ENCODE measurements at regions not wholly inside any gene's neighbourhood (a gene's known extent, or its start where the extent isn't known, plus 50 kb on each side); places are given as distances from the start of the nearest gene placed in this dataset.

DNA sequence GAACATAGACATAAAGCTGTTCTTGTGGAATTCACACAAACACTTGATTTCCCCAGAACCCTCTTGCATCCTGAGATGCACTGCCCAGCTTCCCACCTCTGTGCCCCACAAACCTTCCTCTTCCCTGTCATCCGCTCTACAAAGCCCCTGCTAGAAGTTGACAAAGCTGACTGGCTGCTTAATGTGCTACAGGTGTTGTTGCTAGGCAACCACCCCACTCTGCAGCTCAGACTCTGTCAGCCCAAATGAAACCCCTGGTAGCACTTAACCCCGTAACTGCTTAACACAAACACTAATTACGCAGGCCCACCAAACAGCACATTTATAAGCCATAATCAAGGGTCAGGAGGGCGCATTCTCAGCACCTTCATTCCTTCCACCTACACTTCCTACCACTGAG is 172.0 kb upstream of the CADM1 start (continued):
- TF ChIP-seq, protein P1, sequence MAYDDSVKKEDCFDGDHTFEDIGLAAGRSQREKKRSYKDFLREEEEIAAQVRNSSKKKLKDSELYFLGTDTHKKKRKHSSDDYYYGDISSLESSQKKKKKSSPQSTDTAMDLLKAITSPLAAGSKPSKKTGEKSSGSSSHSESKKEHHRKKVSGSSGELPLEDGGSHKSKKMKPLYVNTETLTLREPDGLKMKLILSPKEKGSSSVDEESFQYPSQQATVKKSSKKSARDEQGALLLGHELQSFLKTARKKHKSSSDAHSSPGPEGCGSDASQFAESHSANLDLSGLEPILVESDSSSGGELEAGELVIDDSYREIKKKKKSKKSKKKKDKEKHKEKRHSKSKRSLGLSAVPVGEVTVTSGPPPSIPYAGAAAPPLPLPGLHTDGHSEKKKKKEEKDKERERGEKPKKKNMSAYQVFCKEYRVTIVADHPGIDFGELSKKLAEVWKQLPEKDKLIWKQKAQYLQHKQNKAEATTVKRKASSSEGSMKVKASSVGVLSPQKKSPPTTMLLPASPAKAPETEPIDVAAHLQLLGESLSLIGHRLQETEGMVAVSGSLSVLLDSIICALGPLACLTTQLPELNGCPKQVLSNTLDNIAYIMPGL (CRISPR knock-in tag; IDR thresholded peaks at IDR 0.05; ENCODE audit: borderline replicate concordance) = no peak

DNA sequence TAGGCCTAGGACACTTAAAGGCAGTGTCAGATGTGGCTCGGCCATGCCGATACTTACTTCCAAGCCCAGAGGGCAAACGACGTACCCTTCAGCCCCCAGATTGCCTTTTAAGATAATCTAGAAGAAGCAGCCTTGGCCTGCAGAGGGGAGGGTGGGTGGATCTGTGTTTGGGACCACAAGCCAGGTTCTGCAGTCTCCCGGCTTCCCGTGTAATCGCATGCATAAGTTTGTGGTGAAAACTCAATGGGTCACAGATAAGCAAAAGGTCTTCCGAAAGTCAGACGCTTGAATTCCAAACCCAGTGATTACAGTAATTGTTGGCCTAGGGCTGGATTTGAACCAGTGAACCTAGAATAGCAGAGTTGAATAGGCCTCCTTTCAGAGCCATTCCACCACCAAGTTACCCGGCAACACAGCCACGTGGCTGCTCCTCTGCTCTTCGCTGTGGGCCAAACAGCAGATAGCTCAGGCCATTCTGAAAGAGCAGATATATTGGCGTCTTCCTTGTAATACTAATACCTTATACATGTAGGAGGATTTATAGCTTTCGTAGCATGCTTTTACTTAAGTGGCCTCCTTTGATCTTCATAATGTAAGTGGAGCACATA is 170.8 kb upstream of the CADM1 start:
- no peak for TF ChIP-seq EHF (CRISPR knock-in tag; IDR thresholded peaks at IDR 0.05)
- no peak for TF ChIP-seq RCOR1 (IDR thresholded peaks at IDR 0.05; ENCODE audit: low read depth, low read length)
- TF ChIP-seq HOXB13 (CRISPR knock-in tag; IDR thresholded peaks at IDR 0.05; ENCODE audit: low read depth) = no peak
- TF ChIP-seq, protein P2, sequence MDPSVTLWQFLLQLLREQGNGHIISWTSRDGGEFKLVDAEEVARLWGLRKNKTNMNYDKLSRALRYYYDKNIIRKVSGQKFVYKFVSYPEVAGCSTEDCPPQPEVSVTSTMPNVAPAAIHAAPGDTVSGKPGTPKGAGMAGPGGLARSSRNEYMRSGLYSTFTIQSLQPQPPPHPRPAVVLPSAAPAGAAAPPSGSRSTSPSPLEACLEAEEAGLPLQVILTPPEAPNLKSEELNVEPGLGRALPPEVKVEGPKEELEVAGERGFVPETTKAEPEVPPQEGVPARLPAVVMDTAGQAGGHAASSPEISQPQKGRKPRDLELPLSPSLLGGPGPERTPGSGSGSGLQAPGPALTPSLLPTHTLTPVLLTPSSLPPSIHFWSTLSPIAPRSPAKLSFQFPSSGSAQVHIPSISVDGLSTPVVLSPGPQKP (IDR thresholded peaks at IDR 0.05; ENCODE audit: low read depth, low read length) = no peak
- no peak for TF ChIP-seq TP53 (CRISPR knock-in tag; IDR thresholded peaks at IDR 0.05)
- no peak for TF ChIP-seq HOXA7 (CRISPR knock-in tag; IDR thresholded peaks at IDR 0.05)
- TF ChIP-seq, protein P1 (CRISPR knock-in tag; IDR thresholded peaks at IDR 0.05; ENCODE audit: borderline replicate concordance) = no peak
- no peak for TF ChIP-seq ZSCAN20 (CRISPR knock-in tag; IDR thresholded peaks at IDR 0.05)
- TF ChIP-seq, protein P3, sequence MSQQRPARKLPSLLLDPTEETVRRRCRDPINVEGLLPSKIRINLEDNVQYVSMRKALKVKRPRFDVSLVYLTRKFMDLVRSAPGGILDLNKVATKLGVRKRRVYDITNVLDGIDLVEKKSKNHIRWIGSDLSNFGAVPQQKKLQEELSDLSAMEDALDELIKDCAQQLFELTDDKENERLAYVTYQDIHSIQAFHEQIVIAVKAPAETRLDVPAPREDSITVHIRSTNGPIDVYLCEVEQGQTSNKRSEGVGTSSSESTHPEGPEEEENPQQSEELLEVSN (IDR thresholded peaks at IDR 0.05; ENCODE audit: borderline replicate concordance, low read depth) = no peak
- TF ChIP-seq, protein P4, sequence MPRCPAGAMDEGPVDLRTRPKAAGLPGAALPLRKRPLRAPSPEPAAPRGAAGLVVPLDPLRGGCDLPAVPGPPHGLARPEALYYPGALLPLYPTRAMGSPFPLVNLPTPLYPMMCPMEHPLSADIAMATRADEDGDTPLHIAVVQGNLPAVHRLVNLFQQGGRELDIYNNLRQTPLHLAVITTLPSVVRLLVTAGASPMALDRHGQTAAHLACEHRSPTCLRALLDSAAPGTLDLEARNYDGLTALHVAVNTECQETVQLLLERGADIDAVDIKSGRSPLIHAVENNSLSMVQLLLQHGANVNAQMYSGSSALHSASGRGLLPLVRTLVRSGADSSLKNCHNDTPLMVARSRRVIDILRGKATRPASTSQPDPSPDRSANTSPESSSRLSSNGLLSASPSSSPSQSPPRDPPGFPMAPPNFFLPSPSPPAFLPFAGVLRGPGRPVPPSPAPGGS (IDR thresholded peaks at IDR 0.05) = no peak
- TF ChIP-seq RARB (CRISPR knock-in tag; IDR thresholded peaks at IDR 0.05) = no peak
- TF ChIP-seq MAFK (IDR thresholded peaks at IDR 0.05; ENCODE audit: partially characterized antibody) = no peak
- no peak for TF ChIP-seq RFX5 (IDR thresholded peaks at IDR 0.05)
- TF ChIP-seq HEYL (CRISPR knock-in tag; IDR thresholded peaks at IDR 0.05) = no peak
- no peak for TF ChIP-seq MAZ (IDR thresholded peaks at IDR 0.05; ENCODE audit: borderline replicate concordance, low read depth, low read length)
- TF ChIP-seq, protein P5, sequence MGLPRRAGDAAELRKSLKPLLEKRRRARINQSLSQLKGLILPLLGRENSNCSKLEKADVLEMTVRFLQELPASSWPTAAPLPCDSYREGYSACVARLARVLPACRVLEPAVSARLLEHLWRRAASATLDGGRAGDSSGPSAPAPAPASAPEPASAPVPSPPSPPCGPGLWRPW (IDR thresholded peaks at IDR 0.05) = no peak
- no peak for TF ChIP-seq SREBF2 (IDR thresholded peaks at IDR 0.05)
- no peak for TF ChIP-seq EHMT2 (IDR thresholded peaks at IDR 0.05; ENCODE audit: low read depth)
- TF ChIP-seq, protein P6, sequence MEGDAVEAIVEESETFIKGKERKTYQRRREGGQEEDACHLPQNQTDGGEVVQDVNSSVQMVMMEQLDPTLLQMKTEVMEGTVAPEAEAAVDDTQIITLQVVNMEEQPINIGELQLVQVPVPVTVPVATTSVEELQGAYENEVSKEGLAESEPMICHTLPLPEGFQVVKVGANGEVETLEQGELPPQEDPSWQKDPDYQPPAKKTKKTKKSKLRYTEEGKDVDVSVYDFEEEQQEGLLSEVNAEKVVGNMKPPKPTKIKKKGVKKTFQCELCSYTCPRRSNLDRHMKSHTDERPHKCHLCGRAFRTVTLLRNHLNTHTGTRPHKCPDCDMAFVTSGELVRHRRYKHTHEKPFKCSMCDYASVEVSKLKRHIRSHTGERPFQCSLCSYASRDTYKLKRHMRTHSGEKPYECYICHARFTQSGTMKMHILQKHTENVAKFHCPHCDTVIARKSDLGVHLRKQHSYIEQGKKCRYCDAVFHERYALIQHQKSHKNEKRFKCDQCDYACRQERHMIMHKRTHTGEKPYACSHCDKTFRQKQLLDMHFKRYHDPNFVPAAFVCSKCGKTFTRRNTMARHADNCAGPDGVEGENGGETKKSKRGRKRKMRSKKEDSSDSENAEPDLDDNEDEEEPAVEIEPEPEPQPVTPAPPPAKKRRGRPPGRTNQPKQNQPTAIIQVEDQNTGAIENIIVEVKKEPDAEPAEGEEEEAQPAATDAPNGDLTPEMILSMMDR (IDR thresholded peaks at IDR 0.05) = no peak
- TF ChIP-seq HOXB5 (CRISPR knock-in tag; IDR thresholded peaks at IDR 0.05) = no peak
- 91% methylated on average over 14 of the region's 14 CpGs for WGBS (ENCODE audit: missing lambda C conversion rate)
- POLR2A ChIA-PET = no interaction called here
- CTCF ChIA-PET = no interaction called here
- H3K4me3 ChIP-seq = no peak overlapping the region
- FAIRE-seq (no peak), ATAC-seq (no peak), DNase-seq (ENCODE audit: low read depth in 1 of 2, low spot score in 1 of 2) (no peak)
- H3K4me2 ChIP-seq = no peak overlapping the region
- no peaks in the 10 kb centered on the region for H3K4me1 ChIP-seq
- H3K9me3 ChIP-seq = no peaks in the 10 kb centered on the region
- H3K27ac ChIP-seq = no peak overlapping the region
